BLaER1 treated with 17β-estradiol and CSF1 and Interleukin-3, amounts not matched to agents 10 nM and 100 nM (cell line): ENCODE measurements at regions not wholly inside any gene's neighbourhood (a gene's known extent, or its start where the extent isn't known, plus 50 kb on each side); places are given as distances from the start of the nearest gene placed in this dataset.

Source experiments
- H3K27ac ChIP-seq, 11 experiments: shearing (Covaris generic); formaldehyde crosslinking; 2 replicates each; pipeline ENCODE4 v1.8.1; 2022
- H3K27me3 ChIP-seq, 11 experiments: shearing (Covaris generic); formaldehyde crosslinking; 2 replicates each; pipeline ENCODE4 v1.8.1; 2022
- H3K36me3 ChIP-seq, 11 experiments: shearing (Covaris generic); formaldehyde crosslinking; 2 replicates each; pipeline ENCODE4 v1.8.1; 2022
- H3K4me1 ChIP-seq, 10 experiments: shearing (Covaris generic); formaldehyde crosslinking; 2 replicates each; pipeline ENCODE4 v1.8.1; 2022
- H3K4me2 ChIP-seq, 11 experiments: shearing (Covaris generic); formaldehyde crosslinking; 2 replicates each; pipeline ENCODE4 v1.8.1; 2022
- H3K4me3 ChIP-seq, 10 experiments: shearing (Covaris generic); formaldehyde crosslinking; 2 replicates each; pipeline ENCODE4 v1.8.1; 2022
- H3K9ac ChIP-seq, 11 experiments: shearing (Covaris generic); formaldehyde crosslinking; 2 replicates each; pipeline ENCODE4 v1.8.1; 2022
- H3K9me3 ChIP-seq, 11 experiments: shearing (Covaris generic); formaldehyde crosslinking; replicated peaks in 1 of 11; 2 replicates each; pipeline ENCODE4 v1.8.1; 2022
- H4K20me1 ChIP-seq, 11 experiments: shearing (Covaris generic); formaldehyde crosslinking; 2 replicates each; pipeline ENCODE4 v1.8.1; 2022
- Cebpa-rat ChIP-seq, 11 experiments: shearing (Covaris generic); IDR thresholded peaks; 2 replicates each; pipeline ENCODE4 v1.8.1; 2022

DNA sequence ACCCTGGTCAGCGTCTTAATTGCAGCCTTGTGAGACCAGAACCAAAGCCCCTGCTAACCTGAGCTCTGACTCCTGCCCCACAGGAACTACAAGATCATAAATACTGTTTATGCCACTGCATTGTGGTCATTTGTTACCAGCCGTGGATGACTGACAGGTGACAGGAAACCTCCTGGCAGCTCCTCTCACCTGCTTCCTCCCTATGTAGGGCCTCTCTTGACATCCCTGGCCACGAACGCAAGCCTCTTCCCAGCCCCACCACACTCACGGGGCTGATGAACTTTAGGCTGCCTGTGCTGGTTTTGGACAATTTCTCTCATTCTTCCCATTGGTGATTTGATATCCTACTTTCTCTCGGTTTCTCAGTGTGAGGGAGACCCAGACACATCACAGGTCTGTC lies 357.2 kb upstream of the MYT1L start:
- Histone ChIP-seq H3K4me1 (peaks cover 10 to 40% (median 32%) of the 10 kb centered on the region in 10 experiments; a peak in 19 of 20 replicates), H3K9me3 (no peaks in the 10 kb centered on the region), H3K9ac (no peak overlapping the region), H3K4me3 (no peak overlapping the region), H3K27ac (no peak overlapping the region), H3K27me3 (peaks cover 0 to 2% (median 0%) of the 10 kb centered on the region in 11 experiments; a peak in 2 of 22 replicates), H3K36me3 (no peaks in the 10 kb centered on the region), H3K4me2 (peak overlapping the region in 3 of 11 experiments; percentile 14 to 54 (median 18); a peak in 5 of 22 replicates), H4K20me1 (peaks cover 0 to 4% (median 0%) of the 10 kb centered on the region in 11 experiments; a peak in 1 of 22 replicates)
- no peak for TF ChIP-seq Cebpa-rat (IDR thresholded peaks at IDR 0.05)

DNA sequence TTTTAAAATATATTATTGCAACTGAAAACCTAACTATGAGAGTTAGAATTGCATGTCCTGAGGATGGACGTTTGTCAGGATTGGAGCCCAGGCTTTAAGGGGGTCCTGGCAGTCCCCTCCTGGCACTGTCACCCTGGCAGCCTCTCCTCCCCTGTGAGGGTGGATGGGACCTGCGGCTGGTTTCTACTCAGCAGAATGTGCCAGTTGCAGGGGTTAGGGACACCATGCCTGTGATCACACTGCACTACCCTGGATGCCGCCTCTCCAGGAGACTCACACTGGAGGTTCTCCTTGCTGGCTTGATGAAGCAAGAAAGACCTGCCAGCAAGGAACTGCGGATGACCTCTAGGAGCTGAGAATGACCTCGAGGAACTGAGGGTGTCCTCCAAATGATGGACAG lies 356.7 kb upstream of the MYT1L start:
- Histone ChIP-seq H3K9me3 (no peaks in the 10 kb centered on the region), H3K36me3 (no peaks in the 10 kb centered on the region), H3K4me3 (no peak overlapping the region), H3K4me2 (peak overlapping the region in 2 of 11 experiments; percentile 18 to 54; a peak in 1 of 22 replicates), H4K20me1 (0 out of 22 replicates have a peak, but pooled peaks cover 0 to 4% (median 0%) of the 10 kb centered on the region in 11 experiments), H3K27me3 (peaks cover 0 to 2% (median 0%) of the 10 kb centered on the region in 11 experiments; a peak in 2 of 22 replicates), H3K27ac (no peak overlapping the region), H3K4me1 (peaks cover 10 to 40% (median 32%) of the 10 kb centered on the region in 10 experiments; a peak in 19 of 20 replicates), H3K9ac (no peak overlapping the region)
- TF ChIP-seq Cebpa-rat (IDR thresholded peaks at IDR 0.05), result no peak

DNA sequence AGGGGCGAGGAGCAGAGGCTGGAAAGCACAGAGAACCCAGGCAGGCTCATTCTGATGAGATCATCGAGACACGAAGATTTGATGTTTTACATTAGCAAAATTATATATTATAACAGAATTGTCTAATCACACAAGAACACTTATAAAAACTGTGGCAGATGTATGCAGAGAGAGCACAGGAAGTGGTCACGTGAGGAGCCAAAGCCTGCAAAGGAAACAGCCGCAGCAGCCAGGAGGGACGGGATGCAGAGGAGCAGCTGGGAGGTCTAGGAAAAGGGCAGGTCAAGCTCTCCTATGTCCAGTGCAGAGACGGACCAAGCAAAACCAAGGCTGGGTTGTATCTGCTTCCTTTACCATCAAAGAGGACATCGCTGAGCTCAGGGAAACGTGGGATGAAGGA lies 355.1 kb upstream of the MYT1L start:
- Histone ChIP-seq H3K27ac (no peak overlapping the region), H3K9ac (no peak overlapping the region), H3K9me3 (no peaks in the 10 kb centered on the region), H3K4me1 (peaks cover 10 to 40% (median 32%) of the 10 kb centered on the region in 10 experiments; a peak in 19 of 20 replicates), H3K4me2 (peak overlapping the region; percentile 57 to 83 (median 71)), H4K20me1 (peaks cover 0 to 4% (median 0%) of the 10 kb centered on the region in 11 experiments; a peak in 1 of 22 replicates), H3K4me3 (no peak overlapping the region), H3K36me3 (no peaks in the 10 kb centered on the region), H3K27me3 (peaks cover 0 to 2% (median 0%) of the 10 kb centered on the region in 11 experiments; a peak in 2 of 22 replicates)
- TF ChIP-seq Cebpa-rat (IDR thresholded peaks at IDR 0.05), result no peak

DNA sequence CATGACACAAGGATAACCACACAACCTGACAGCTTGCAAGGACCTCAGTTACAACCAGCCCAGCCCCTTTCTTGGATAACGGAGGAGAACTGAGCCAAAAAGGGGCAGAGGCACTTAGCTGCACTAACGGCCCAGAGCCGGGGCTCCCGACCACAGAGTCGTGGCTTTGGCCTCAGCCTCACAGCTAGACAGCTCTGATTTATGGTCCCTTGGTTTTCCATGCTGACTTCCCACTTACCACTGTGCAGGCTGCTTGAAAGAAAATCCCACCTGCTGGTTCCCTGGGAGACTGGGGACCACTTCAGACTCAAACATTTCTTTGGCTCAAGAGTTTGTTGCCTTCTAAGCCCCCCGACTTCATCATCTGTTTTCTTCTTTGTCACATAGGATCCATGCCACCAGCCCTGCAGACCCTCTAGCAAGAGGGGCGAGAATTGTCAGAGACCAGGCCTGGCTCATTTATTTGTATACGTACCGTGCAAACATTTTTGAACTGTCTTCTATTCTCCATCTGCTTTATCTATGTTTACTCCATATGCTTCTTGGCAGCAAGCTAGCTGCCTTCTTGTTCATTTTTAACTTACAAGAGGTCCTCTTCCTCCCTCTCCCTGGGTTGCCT lies 352.6 kb upstream of the MYT1L start:
- Histone ChIP-seq H4K20me1 (peaks cover 0 to 4% (median 0%) of the 10 kb centered on the region in 11 experiments; a peak in 1 of 22 replicates), H3K4me2 (peak overlapping the region in 1 of 11 experiments; percentile 9; a peak in 1 of 22 replicates), H3K4me3 (no peak overlapping the region), H3K9me3 (no peaks in the 10 kb centered on the region), H3K9ac (no peak overlapping the region), H3K27ac (no peak overlapping the region), H3K36me3 (no peaks in the 10 kb centered on the region), H3K27me3 (peaks cover 0 to 2% (median 0%) of the 10 kb centered on the region in 11 experiments; a peak in 2 of 22 replicates), H3K4me1 (peaks cover 10 to 26% (median 21%) of the 10 kb centered on the region in 10 experiments; a peak in 19 of 20 replicates)
- no peak for TF ChIP-seq Cebpa-rat (IDR thresholded peaks at IDR 0.05)

DNA sequence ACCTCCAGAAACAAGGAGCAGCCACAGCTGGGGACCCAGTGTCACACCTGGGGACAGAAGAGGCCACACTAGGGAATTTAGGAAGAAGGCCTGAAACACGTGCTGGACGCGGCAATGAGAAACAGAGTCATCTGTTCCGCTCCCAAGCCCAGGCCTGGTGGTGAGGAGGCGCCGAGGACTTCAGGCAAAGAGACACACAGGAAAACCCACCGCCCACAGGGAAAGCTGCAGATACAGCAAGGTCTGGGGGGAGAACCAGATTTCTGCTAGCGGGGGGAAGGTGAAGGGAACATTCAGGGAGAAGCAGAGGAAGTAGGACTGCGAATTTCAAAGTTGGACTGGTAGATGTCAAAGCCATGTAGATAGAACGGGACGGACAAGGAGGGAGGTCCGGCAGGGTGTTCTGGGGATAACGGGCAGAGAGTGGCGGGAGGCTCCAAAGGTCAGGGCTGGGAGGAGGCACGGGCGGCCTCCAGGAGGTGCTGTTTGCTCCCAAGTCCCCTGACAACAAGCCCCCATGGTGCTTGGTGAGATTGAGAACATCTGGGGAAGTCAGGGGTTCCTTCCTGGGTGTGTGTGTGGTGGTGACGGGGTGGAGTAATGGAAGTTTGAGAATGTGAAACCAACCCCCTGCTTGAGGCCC lies 351.7 kb upstream of the MYT1L start:
- Histone ChIP-seq H4K20me1 (peaks cover 0 to 2% (median 0%) of the 10 kb centered on the region in 11 experiments; a peak in 1 of 22 replicates), H3K4me2 (peak overlapping the region in 1 of 11 experiments; percentile 9; a peak in 1 of 22 replicates), H3K4me1 (peaks cover 10 to 18% (median 15%) of the 10 kb centered on the region in 10 experiments; a peak in 19 of 20 replicates), H3K4me3 (no peak overlapping the region), H3K9me3 (no peaks in the 10 kb centered on the region), H3K36me3 (no peaks in the 10 kb centered on the region), H3K27me3 (peaks cover 0 to 2% (median 0%) of the 10 kb centered on the region in 11 experiments; a peak in 2 of 22 replicates), H3K9ac (no peak overlapping the region), H3K27ac (no peak overlapping the region)
- TF ChIP-seq Cebpa-rat (IDR thresholded peaks at IDR 0.05), result no peak

DNA sequence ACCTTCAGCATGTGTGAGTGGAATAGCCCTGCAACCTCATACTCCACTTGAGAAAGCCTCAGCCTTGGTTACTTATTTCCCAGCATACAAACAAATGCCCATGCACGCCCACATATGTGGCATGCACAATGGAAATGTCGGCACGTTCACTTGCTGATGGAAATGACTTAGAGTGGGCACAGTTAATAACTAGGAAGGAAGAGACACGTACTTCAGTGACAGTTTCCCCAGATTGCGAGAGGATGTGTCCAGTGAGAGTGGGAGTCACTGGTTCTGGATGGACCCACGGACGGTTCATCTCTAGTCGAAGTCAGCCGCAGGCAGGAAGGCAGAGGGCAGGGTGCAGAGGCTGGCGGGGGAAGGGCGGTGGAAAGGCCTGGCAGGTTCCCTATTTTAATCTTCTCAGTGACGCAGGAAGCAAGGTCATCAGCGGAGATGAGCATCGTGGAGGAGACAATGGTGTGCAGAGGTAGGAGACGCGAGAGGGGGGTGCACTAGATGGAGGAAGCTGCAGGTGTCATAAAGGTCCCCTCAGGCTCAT lies 350.7 kb upstream of the MYT1L start:
- H3K4me3 ChIP-seq, result no peak overlapping the region
- no peak overlapping the region for H3K9ac ChIP-seq
- H3K36me3 ChIP-seq, result no peaks in the 10 kb centered on the region
- no peak for TF ChIP-seq Cebpa-rat (IDR thresholded peaks at IDR 0.05)
- H3K27ac ChIP-seq, result no peak overlapping the region
- peaks cover 0 to 2% (median 0%) of the 10 kb centered on the region in 11 experiments; a peak in 2 of 22 replicates for H3K27me3 ChIP-seq
- no peaks in the 10 kb centered on the region for H3K9me3 ChIP-seq
- peaks cover 8 to 15% (median 12%) of the 10 kb centered on the region in 10 experiments; a peak in 19 of 20 replicates for H3K4me1 ChIP-seq
- H4K20me1 ChIP-seq, result no peaks in the 10 kb centered on the region; a peak in 1 of 22 replicates
- peak overlapping the region in 1 of 11 experiments; percentile 2; a peak in 1 of 22 replicates for H3K4me2 ChIP-seq

DNA sequence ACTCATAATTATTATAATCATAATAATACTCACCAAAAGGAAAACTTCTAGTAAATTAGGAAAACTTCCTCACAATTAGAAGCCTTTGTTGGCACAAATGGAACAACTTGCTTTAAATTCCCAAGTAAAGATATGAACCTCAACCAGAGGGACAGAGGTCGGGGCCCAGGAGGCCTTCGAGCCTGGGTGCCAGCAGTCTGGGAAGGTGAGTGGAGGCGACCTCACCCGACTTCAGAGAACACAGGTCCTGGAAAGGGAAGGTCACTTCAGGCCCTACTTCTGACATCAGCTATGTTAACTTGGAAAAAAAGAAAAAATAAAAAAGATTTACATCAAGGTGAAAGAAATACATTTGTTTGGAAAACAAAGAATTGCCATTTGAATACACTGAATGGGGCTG lies 350.0 kb upstream of the MYT1L start:
- H4K20me1 ChIP-seq, result no peaks in the 10 kb centered on the region; a peak in 1 of 22 replicates

DNA sequence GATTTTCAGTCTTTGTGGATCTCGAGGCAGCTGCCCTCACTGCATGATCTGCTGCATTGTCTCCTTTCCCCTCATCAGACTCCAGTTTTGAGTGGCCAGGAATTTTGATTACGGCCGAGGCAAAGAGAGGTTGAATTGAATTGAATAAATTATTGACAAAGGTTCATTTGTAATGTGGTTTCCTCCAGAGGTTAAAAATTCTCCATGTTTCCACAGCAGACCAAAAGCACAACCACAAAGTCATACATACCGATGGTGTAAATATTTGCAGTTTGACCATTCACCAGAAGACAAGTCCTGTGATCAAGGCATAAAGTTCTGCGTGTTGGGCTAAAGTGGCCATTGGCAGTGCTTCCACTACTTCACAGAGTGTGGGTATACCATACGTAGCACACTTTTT lies 343.8 kb upstream of the MYT1L start:
- no peaks in the 10 kb centered on the region for H3K4me1 ChIP-seq
- H3K27ac ChIP-seq, result no peak overlapping the region
- H3K9me3 ChIP-seq, result no peaks in the 10 kb centered on the region
- no peak for TF ChIP-seq Cebpa-rat (IDR thresholded peaks at IDR 0.05)
- H4K20me1 ChIP-seq, result no peaks in the 10 kb centered on the region
- H3K36me3 ChIP-seq, result no peaks in the 10 kb centered on the region
- no peak overlapping the region for H3K4me2 ChIP-seq
- no peaks in the 10 kb centered on the region for H3K27me3 ChIP-seq
- no peak overlapping the region for H3K9ac ChIP-seq
- no peak overlapping the region for H3K4me3 ChIP-seq

More for the DNA sequence above, 350.0 kb upstream of the MYT1L start:
- no peak overlapping the region for H3K4me3 ChIP-seq
- peaks cover 1 to 8% (median 5%) of the 10 kb centered on the region in 10 experiments; a peak in 19 of 20 replicates for H3K4me1 ChIP-seq
- no peak for TF ChIP-seq Cebpa-rat (IDR thresholded peaks at IDR 0.05)
- H3K27me3 ChIP-seq, result peaks cover 0 to 2% (median 0%) of the 10 kb centered on the region in 11 experiments; a peak in 2 of 22 replicates
- no peak overlapping the region for H3K9ac ChIP-seq
- no peaks in the 10 kb centered on the region for H3K9me3 ChIP-seq
- no peak overlapping the region for H3K4me2 ChIP-seq
- no peak overlapping the region for H3K27ac ChIP-seq
- no peaks in the 10 kb centered on the region for H3K36me3 ChIP-seq

DNA sequence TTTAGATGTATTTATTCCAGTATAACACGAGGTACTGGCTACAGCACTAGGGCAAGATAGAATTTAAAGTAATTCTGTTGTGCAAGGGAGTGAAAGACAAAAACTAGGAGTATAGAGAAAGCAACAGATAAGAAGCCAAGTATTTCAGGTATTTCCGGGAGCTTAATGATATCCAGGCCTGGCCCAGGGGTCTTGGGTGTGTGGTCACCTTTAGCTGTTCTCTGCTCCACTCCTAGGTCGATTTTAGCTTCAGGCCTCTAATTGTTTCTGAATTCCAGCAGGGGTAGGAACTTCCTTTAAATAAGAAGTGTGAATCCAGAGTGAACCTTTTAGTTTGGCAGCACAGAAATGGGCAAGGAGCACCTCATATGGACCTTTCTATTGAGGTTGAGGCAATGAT lies 342.3 kb upstream of the MYT1L start:
- Histone ChIP-seq H3K4me3 (no peak overlapping the region), H3K27ac (no peak overlapping the region), H3K4me2 (no peak overlapping the region), H3K9me3 (no peaks in the 10 kb centered on the region), H3K36me3 (no peaks in the 10 kb centered on the region), H3K4me1 (no peaks in the 10 kb centered on the region), H4K20me1 (peaks cover 0 to 7% (median 0%) of the 10 kb centered on the region in 11 experiments; a peak in 1 of 22 replicates), H3K27me3 (no peaks in the 10 kb centered on the region), H3K9ac (no peak overlapping the region)
- TF ChIP-seq Cebpa-rat (IDR thresholded peaks at IDR 0.05), result no peak
